SW480 (cell line): ENCODE measurements at regions not wholly inside any gene's neighbourhood (a gene's known extent, or its start where the extent isn't known, plus 50 kb on each side); places are given as distances from the start of the nearest gene placed in this dataset.
A peak's percentile ranks its signal among the peaks of the same experiment; 100 is the strongest.
"Not testable (repeated sequence)": the region's sequence is repeated elsewhere in the genome, so short reads cannot be mapped to it uniquely, and the experiment has no call there.

Experiments
- DNase-seq: peaks from one replicate; pipeline ENCODE4 v3.0.0-alpha.2; 2016; ENCODE audit warnings: low spot score

DNA sequence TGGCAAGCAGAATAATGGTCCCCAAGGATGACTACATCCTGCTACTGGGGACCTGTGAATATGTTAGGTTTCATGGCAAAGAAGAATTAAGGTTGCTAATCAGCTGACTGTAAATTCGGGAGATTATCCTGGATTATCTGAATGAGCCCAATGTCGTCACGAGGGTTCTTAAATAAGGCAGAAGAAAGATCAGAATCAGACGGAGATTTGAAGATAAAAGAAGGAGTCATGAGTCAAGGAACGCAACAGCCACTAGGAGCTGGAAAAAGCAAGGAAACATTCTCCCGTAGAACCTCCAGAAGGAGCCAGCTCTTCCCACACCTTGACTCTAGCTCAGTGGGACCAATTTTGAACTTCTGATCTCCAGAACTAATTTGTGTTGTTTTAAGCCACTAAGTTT lies 82.9 kb upstream of the APBB1IP start:
- no peak for DNase-seq

DNA sequence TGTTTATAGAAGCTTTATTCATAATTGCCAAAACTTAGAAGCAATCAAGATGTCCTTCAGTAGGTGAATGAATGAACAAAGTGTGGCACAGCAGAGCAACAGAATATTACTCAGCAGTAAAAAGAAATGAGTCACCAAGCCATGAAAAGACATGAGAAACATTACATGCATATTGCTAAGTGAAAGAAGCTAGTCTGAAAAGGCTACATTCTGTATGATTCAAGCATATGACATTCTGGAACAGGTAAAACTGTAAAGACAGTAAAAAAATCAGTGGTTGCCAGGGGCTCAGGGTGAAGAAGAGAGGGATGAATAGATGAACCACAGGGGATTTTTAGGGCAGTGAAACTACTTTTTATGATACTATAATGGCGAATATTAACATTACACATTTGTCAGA lies 80.9 kb upstream of the APBB1IP start:
- no peak for DNase-seq

DNA sequence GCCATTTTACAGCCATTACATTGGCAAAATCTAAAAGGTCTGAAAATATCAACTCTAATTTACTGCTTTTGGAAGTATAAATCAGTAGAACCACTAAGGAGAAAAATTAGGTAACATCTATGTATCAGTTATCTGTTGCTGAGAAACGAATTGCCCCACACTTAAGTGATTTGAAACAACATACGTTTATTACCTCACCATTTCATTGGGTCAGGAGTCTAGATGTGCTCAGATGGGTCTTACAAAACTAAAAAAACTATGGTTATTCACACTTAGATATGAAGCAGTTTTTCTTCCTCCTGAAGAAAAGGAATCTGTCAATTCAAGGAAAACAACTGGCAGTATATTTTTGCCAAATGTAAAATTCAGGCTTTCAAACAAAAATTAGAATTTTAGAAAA lies 80.1 kb upstream of the APBB1IP start:
- no peak for DNase-seq

DNA sequence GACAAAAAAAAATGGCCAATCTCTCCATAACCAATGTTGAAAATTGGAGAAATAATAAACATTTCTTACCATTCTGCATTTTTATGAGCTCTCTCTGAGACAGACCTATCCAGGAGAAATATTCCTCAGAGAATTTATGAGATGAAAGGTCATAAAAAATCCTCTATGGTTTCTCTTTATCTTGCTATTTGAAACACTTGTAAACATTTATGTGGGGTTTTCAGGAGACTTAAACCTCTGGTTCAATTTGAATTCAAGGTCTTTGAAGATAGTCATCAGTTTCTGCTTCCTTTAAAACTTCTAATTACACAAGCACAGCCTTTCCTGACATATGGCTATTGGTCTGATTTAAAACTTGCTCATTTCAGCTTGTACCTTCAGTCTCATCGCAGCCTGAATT lies 78.5 kb upstream of the APBB1IP start:
- DNase-seq = no peak

DNA sequence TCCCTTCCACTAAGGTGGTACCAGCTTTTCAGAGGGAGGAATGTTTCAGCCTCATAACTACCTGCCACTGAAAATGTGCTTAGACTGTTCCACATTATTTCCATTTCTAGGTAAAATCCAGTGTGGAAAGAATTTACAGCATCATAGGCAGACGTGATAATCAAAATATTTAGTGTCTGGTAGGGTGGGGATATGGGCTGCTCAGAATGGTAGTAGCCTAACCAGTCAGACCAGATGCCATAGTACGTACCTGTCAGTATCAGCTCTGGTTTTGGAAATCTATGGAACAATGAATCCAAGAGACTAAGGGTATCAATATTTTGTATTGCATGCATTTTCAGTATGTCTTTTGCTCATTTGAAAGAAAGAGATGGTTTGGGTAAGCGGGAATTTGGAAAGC lies 76.8 kb upstream of the APBB1IP start:
- DNase-seq = no peak

DNA sequence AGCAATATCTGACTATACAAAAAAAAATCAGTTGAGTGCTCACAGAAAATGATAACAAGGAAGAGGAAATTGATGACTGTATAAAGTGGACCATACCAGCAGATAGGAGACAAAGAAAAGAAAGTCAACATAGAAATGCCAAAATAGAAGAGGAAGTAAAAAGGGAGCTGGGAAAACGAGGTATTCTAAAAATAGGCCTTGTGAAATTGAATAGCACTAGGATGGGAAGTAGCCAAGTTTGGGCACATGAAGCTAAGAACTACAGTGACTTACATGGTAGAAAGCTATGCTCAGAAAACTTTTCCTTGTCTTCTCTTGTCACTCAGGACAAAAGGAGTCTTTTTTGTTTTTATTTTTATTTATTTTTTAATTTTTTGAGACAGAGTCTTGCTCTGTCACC lies 76.2 kb upstream of the APBB1IP start:
- DNase-seq = no peak

DNA sequence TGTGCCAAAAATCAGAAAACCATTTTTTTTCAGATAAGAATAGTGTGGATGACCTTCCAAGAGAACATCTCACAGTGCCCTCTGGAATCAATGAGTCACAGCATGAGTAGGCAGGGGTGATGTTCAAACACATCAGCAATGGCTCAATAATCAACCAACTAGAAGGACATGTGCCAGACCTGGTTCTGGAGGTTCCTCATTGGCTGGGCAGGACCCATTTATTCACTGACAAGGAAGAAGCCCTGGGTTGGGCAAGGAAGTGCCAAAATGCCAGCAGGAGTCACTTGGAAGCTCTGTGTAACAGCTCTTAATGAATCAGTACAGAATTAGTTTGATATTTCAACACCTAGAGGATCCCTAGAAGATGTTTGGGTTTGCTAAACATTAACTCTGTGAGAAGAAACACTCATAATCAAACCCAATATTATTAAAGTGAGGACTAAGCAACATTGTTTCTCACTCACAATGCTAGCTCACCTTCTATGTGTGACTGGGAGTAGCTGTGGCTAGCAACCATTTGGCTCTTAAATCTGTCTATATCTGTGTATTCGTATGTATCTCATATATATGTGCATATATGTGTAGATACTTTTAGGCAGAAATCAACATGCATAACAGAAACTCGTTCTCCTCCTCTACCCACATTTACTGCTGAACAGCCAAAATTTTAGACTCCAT lies 72.3 kb upstream of the APBB1IP start:
- no peak for DNase-seq

DNA sequence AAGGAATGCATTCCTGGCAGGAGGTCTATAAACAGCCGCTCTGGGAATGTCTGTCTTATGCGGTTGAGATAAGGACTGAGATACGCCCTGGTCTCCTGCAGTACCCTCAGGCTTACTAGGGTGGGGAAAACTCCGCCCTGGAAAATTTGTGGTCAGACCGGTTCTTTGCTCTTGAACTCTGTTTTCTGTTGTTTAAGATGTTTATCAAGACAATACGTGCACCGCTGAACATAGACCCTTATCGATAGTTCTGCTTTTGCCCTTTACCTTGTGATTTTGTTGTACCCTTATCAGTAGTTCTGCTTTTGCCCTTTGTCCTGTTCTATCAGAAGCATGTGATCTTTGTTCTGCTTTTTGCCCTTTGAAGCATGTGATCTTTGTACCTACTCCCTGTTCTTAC lies 71.1 kb upstream of the APBB1IP start:
- DNase-seq = not testable (repeated sequence)

DNA sequence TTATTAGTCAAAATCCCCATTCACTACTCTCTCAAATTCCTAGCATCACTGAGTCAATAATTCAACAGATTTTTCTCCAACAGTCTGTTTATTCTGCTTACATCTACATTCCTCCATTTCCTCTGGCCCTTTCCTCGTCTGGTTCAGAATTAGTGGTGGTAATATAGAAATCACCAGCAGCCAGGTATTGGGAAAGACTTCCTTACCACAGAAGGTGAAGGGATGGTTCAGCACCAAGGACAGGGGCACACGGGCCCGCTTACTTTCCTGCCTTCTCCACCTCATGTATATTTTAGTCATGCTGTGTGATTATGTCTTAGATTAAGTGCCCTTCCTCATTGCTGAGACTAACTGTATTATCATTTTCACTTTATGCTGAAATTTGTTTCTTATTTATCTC lies 70.4 kb upstream of the APBB1IP start:
- peak; percentile 47 for DNase-seq

DNA sequence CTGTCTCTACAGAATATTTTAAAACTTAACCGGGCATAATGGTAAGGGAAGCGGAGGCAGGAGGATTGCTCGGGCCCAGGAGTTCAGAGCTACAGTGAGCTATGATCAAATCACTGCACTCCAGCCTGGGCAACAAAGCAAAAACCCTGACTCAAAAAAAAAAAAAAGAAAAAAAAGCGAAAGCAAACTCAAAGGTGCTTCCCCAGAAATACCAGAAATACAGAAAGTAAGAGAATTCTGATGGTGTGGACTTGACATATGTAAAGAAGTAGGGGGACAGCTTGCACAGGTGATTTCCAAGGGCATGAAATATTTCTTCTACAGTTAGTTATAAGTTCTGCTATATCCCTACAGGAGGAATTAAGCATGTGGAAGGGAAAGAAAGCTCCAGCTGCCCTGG lies 69.7 kb upstream of the APBB1IP start:
- no peak for DNase-seq

DNA sequence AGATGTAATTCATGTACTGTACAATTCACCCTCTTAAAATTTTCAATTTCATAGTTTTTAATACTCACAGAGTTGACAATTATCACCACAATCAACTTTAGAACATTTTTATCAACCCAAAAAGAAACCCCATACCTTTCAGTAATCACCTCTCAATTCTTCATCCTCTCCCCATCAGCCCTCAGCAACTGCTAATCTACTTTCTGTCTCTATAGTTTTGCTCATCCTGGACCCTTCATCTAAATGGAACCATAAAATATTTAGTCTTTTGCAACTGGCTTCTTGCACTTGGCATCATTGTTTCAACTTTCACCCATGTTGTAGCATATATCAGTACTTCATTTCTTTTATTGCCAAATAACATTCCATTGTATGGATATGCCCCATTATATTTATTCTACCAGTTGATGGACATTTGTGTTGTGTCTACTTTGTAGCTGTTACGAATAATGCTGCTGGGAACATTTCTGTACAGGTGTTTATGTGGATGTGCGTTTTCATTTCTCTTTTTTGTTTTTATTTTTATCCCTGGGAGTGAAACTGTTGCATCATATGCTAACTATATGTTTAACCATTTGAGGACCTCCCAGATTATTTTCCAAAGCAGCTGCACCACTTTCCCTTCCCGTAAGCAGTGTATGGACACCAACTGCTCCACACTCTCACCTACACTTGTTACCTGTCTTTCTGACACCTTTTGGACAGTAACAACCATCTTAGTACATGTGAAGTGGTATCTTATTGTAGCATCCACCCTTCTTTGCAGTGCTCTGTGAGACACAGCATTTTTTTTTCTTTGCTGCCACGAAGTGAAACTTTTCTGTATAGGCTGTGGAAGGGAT lies 65.4 kb upstream of the APBB1IP start:
- DNase-seq = no peak

DNA sequence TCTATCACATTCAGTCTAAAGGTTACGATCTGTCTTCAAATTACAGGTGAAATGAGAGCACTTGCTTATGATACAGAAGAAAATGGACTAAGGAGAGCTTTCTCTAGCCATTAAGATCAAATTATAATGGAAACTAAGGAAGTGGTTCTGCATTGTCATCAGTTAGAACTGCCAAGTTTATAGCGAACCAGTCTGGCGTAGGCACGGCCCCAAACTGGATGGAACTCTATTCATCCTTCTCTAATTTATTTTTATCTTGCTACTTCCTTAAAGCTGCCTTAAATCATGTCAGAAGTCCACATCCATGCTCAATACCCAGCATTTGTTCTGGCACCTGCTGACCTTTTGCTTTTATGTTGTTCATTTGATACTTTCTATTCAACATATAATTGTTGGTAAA lies 63.7 kb upstream of the APBB1IP start:
- DNase-seq = no peak

DNA sequence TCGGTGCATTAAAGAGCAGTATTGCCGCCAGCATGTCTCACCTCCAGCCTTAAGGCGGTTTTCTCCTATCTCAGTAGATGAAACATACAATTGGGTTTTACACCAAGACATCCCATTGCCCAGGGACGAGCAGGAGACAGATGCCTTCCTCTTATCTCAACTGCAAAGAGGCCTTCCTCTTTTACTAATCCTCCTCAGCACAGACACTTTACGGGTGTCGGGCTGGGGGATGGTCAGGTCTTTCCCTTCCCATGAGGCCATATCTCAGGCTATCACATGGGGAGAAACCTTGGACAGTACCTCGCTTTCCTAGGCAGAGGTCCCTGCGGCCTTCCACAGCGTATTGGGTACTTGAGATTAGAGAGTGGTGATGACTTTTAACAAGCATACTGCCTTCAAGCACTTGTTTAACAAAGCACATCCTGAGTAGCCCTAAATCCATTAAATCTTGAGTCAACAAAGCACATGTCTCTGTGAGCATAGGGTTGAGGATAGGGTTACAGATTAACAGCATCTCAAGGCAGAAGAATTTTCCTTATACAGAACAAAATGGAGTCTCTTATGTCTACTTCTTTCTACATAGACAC lies 60.8 kb upstream of the APBB1IP start:
- not testable (repeated sequence) for DNase-seq

DNA sequence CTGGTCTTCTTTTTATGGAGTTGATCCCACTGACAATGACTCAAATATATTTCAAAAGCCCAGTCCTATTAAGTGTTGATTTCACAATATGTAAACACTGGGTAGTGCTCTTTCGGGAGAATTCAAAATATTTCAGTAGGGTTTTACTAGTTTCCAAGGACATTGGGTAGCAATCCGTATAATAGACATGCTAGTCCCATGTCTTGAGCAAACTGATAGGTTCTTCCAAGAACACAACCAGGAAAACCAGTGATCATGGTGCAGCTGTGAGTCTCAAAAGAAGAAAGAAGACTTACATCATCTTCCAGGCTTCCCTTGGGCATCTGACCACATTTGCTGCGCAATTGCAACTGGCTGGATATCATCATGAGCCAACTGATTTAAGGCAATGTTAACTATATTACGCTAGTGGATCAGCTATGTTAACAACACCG lies 59.3 kb upstream of the APBB1IP start:
- no peak for DNase-seq

DNA sequence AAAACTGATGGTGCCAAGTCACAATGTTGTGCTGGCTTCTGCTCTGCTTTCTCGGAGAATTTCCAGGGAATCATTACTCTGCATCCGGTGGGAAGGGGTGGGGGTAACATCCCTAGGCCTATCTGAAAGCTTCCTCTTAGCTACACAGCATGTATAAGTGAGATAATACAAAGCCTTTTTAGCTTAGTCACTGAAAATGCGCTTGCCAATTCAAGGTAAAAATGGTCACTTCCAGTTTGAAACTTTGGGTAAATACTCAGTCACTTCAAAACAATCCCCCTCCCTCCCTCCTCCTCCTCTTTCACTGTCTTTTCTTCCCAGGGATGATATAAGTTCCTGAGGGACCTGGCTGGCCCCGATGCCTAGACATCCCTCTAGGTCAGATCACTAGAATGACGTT lies 57.3 kb upstream of the APBB1IP start:
- DNase-seq = no peak

DNA sequence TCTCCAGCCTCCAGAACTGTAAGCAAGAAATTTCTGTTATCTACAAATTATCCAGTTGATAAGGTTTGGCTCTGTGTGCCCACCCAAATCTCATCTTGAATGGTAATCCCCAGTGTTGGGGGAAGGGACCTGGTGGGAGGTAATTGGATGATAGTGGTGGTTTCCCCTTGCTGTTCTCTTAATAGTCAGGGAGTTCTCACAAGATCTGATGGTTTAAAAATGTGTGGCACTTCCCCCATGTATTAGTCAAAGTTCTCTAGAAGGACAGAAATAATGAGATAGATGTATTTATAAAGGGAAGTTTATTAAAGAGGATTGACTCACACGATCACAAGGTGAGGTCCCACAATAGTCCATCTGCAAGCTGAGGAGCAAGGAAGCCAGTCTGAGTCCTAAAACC lies 56.2 kb upstream of the APBB1IP start:
- DNase-seq = no peak

DNA sequence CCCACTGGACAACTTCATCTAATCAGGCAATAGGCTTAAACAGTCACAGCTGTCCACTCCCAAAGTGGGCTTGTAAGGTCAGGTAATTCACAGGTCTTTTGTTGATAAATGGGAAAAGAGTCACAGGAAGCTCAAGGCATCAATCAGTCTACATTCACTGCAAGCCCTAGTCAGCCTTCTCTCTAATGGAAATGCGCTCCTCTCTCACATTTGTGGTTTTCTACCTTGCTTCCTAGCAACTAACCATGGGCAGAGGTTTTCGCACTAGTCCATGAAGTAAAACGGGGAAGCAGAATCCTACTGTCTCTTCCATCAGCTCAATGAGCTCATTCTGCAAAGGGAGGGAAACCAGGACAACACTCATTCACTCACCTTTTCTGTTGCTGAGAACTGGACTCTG lies 53.5 kb upstream of the APBB1IP start:
- no peak for DNase-seq

DNA sequence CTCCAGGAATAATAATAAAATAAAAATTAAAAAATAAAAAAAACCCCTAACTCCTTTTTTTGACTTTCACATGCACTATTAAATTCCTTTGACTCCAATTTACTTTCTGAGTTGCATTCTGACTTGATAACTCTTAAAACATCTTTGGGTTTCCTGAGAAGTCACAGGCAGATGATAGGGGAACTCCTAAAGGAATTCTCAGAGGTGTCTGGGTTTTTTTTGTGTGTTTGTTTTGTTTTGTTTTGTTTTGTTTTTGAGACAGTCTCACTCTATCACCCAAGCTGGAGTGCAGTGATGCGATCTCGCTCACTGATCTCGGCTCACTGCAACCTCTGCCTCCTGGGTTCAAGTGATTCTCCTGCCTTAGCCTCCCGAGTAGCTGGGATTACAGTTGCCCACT lies 52.7 kb upstream of the APBB1IP start:
- DNase-seq = no peak

DNA sequence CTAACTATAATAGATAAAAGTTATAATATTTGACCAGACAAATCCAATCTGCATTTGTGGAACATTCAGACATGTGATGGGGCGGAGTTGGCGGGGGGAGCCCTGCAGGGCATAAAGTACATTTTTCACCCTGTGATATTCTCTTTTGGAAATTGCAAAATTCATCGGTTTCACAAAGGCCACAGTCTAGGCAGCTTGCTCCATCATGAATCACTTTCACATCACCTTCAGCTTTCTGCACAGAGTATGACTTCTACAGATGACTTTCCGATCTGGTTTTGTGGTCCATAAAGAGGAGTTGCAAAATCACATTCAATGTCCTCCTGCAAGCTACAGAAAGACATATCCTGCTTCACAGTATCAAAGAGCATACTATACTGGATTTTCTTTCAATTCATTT lies 51.4 kb upstream of the APBB1IP start:
- DNase-seq = no peak
